ENCODE measurements at regions not wholly inside any gene's neighbourhood (a gene's known extent, or its start where the extent isn't known, plus 50 kb on each side); places are given as distances from the start of the nearest gene placed in this dataset.

DNA sequence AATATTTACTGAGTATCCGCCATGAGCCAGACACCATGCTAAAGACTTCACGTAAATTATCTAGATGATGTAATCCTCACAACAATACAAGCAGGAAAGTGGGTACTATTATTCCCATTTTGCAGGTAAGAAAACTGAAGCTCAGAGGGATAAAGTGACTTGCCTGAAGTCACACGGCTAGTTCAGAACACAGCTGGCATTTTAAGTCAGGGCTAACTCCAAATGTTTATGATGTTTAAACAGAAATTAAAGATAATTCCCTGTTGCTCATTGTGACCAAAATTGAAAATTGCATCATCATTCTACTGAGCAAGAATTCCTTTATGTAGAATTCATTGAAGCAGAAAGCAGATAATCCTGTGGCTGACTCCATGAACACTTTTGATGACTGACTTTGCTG is 71.3 kb upstream of the STXBP5 start:
- Mint-ChIP-seq H3K27ac (no peak overlapping the region), H3K4me1 (no peaks in the 10 kb centered on the region), H3K36me3 (no peaks in the 10 kb centered on the region), H3K4me3 (no peak overlapping the region), H3K27me3 (no peaks in the 10 kb centered on the region), H3K9me3 (ENCODE audit: low read depth) (no peaks in the 10 kb centered on the region)
- DNase-seq (no peak), ATAC-seq (no peak)
- CTCF ChIA-PET: no interaction called here

DNA sequence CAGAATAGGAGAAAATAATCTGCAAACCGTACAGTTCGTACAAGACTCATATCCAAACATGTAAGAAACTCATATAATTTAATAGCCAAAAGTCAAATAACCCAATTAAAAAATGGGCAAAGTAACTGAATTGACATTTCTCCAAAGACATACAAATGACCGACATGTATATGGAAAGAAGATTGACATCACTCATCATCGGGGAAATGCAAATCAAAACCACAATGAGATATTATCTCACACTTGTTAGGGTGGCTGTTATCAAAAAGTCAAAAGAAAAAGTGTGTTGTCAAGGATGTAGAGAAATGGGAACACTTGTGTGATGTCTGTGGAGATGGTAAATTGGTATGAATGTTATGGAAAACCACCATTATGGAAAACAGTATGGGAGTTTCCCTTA is 70.5 kb upstream of the STXBP5 start:
- no peak for ATAC-seq
- H3K27me3 Mint-ChIP-seq: no peaks in the 10 kb centered on the region
- H3K36me3 Mint-ChIP-seq: no peaks in the 10 kb centered on the region
- no peaks in the 10 kb centered on the region for H3K4me1 Mint-ChIP-seq
- no peak overlapping the region for H3K27ac Mint-ChIP-seq
- CTCF ChIA-PET: no interaction called here
- DNase-seq: no peak
- no peaks in the 10 kb centered on the region for H3K9me3 Mint-ChIP-seq (ENCODE audit: low read depth)
- no peak overlapping the region for H3K4me3 Mint-ChIP-seq

DNA sequence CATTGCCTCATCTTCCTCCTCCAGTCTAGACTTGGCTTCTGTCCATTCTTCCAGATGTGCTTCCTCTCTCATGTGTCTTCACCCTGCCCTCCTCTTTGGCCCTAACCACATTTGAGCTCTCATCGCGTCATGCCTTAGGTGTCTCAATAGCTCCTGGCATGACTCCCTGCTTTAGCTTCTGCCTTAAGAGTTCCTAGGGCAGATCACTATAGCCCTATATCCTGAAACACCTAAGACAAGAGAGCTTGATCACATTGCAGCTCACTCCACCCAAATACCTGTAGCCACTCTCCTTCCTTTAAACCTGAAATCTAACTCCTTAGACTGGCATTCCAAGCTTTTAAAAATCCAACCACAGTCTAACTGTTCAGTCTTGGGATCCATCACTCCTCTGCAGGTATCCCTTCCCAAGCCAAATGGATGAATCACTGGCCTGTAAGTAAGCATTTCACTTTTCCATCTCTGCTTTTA is 69.0 kb upstream of the STXBP5 start:
- ATAC-seq (no peak), DNase-seq (no peak)
- H3K27ac Mint-ChIP-seq: no peak overlapping the region
- no peaks in the 10 kb centered on the region for H3K36me3 Mint-ChIP-seq
- H3K9me3 Mint-ChIP-seq (ENCODE audit: low read depth): no peaks in the 10 kb centered on the region
- H3K4me1 Mint-ChIP-seq: no peaks in the 10 kb centered on the region
- CTCF ChIA-PET: no interaction called here
- no peak overlapping the region for H3K4me3 Mint-ChIP-seq
- H3K27me3 Mint-ChIP-seq: no peaks in the 10 kb centered on the region

DNA sequence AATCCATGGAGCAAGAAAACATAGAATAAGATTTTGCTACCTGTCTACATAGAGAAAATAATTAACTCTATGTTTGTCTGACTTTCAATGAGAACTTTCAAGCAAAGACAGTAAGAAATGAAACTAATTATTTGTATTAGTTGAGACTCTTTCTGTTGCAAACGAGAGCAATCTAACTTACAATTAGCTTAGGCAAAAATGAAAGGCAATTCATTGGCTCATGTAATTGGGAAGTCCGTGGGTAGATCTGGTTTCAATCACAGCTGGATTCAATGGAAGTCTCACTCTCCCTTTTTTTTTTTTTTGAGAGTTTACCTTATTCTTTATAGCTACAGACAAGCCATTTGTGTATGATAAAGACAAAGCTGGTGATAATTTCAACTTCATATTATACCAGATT is 68.2 kb upstream of the STXBP5 start:
- H3K4me3 Mint-ChIP-seq: no peak overlapping the region
- CTCF ChIA-PET: no interaction called here

DNA sequence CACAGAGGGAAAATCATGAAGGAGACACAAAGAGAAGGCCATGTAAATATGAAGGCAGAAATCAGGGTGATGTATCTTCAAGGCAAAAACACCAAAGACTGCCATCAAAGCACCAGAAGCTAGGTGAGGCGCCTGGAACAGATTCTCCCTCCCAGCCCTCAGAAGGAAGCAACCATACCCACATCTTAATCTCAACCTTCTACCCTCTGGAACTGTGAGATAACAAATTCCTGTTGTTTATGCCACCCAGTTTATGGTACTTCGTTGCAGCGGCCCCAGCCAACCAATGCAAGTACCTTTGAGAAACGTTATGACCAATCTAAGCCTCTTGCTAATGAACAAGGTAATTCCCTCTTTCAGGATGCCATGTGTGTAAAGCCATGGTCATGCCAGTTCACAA is 66.2 kb upstream of the STXBP5 start:
- CTCF ChIA-PET: no interaction called here
- no peaks in the 10 kb centered on the region for H3K36me3 Mint-ChIP-seq
- no peaks in the 10 kb centered on the region for H3K27me3 Mint-ChIP-seq
- H3K9me3 Mint-ChIP-seq (ENCODE audit: low read depth): no peaks in the 10 kb centered on the region
- ATAC-seq: no peak
- H3K4me3 Mint-ChIP-seq: no peak overlapping the region
- DNase-seq: no peak
- H3K4me1 Mint-ChIP-seq: no peaks in the 10 kb centered on the region
- H3K27ac Mint-ChIP-seq: no peak overlapping the region

More for the DNA sequence above, 68.2 kb upstream of the STXBP5 start:
- no peak overlapping the region for H3K27ac Mint-ChIP-seq
- DNase-seq: no peak
- no peak for ATAC-seq
- no peaks in the 10 kb centered on the region for H3K36me3 Mint-ChIP-seq
- no peaks in the 10 kb centered on the region for H3K27me3 Mint-ChIP-seq
- no peaks in the 10 kb centered on the region for H3K9me3 Mint-ChIP-seq (ENCODE audit: low read depth)
- no peaks in the 10 kb centered on the region for H3K4me1 Mint-ChIP-seq

DNA sequence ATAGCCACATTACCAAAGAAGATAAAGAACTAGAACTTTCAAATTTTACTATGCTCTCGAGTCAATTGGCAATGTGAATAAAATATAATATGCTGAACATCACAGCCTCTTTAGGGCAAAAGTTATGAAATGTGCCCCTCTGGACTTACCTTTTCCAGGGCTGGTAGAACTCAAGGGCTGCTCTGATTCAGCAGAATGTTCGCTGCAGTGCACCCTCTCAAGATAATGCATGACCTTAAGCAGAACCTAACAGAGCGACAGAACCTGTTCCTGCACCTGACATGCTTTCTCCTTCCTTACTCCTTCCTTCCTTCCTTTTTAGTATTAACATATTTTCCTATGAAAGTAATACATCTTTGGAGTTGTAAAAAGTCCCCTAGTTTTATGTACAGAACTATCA is 65.4 kb upstream of the STXBP5 start:
- Mint-ChIP-seq H3K4me3 (no peak overlapping the region), H3K36me3 (no peaks in the 10 kb centered on the region), H3K9me3 (ENCODE audit: low read depth) (no peaks in the 10 kb centered on the region), H3K27me3 (no peaks in the 10 kb centered on the region), H3K4me1 (no peaks in the 10 kb centered on the region), H3K27ac (no peak overlapping the region)
- CTCF ChIA-PET: no interaction called here
- ATAC-seq (no peak), DNase-seq (no peak)

DNA sequence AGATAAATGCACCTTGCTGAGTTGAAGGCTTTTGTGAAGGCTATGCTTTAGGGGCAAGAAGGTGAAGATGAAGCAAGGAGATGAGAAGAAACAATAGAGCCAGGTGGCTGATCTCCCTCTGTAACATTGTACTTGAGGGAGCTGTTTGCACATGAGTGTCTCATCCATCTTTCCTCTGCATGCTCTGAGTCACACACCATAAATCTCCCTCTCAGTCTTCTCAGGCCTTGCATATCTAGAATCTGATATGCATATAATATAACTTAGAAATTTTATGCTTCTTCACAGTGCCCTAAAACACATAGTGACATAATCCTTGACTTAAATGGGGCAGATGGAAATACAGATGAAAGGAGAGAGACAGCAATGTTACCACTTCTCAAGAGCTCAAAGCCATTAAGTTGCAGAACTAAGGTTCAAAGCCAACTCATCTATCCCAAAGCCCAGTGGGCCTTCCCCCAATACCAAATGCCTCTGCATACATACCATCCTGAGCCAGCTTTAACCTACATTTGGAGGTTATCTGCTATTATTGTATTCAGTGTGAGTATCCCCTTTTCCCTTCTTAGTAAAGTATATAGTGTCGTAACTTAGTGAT is 62.4 kb upstream of the STXBP5 start:
- ATAC-seq (no peak), DNase-seq (no peak)
- Mint-ChIP-seq H3K36me3 (no peaks in the 10 kb centered on the region), H3K27me3 (no peaks in the 10 kb centered on the region), H3K9me3 (ENCODE audit: low read depth) (no peaks in the 10 kb centered on the region), H3K27ac (no peak overlapping the region), H3K4me1 (no peaks in the 10 kb centered on the region), H3K4me3 (no peak overlapping the region)
- CTCF ChIA-PET: no interaction called here

DNA sequence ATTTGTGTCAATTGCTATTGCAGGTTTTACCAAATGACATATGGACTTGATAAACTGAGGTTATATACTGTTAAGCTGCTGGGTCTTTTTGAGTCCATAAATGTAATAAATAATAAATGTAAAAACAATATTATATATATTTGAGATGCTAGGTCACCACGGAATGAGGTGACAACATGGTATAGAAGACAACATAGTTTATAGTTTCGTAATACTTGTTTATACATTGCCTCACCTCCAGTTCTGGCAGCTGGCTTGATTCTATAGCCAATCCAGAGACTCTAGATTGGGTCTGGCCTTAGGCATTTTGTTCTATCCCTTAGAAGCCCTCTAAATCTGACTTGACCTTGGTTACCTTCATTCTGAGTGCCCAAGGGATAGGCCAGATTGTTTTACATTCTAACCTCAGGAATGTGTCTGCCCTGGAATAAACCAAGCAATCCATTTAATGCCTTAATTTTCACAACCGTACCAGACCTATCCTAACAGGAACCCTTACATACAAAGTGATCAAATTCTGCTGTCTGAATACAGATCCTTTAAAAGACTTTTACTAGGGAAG is 61.5 kb upstream of the STXBP5 start:
- no peaks in the 10 kb centered on the region for H3K36me3 Mint-ChIP-seq
- H3K9me3 Mint-ChIP-seq (ENCODE audit: low read depth): no peaks in the 10 kb centered on the region
- CTCF ChIA-PET: no interaction called here
- no peak overlapping the region for H3K27ac Mint-ChIP-seq
- no peak overlapping the region for H3K4me3 Mint-ChIP-seq
- ATAC-seq (no peak), DNase-seq (no peak)
- H3K27me3 Mint-ChIP-seq: no peaks in the 10 kb centered on the region
- no peaks in the 10 kb centered on the region for H3K4me1 Mint-ChIP-seq

DNA sequence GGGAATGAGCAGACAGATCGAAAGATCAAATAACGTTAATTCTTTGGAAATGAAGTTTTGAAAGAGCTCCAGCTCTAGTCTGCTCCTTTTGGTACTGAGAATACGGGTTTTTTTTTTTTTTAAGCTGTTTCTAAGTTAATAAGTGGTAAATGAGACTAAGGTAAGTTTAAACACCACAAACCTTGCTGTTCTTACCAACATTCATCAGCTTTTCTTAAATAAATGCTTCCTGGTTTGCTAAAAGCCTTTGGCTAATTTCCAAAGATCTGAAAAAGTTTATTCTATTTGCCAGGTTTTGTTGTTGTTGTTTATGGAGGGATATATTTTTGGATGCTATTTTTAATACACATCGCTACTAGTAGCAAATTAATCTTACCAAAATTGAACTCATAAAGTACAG is 55.1 kb upstream of the STXBP5 start:
- no peak for ATAC-seq
- no peak overlapping the region for H3K27ac Mint-ChIP-seq
- CTCF ChIA-PET: no interaction called here
- H3K36me3 Mint-ChIP-seq: no peaks in the 10 kb centered on the region
- H3K9me3 Mint-ChIP-seq (ENCODE audit: low read depth): no peaks in the 10 kb centered on the region
- no peak for DNase-seq
- no peaks in the 10 kb centered on the region for H3K4me1 Mint-ChIP-seq
- H3K4me3 Mint-ChIP-seq: no peak overlapping the region
- peaks cover 2% of the 10 kb centered on the region for H3K27me3 Mint-ChIP-seq

DNA sequence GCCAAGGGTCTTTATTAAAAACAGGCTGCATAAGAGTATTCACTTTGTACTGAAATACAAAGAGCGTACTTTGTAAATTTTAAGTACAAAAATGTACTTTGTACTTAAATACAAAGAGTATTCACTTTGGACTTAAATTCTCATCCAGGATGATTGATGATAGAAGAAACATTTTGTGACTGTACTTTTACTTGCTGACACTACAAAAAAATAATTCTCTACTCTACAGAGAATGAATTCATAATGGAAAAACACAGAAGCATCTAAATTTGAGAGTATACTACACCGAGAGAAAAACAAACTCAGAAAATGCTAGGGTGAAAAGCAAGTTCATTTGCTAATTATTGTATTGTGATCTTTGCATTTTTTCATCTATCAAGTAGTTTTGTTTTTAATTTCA is 54.4 kb upstream of the STXBP5 start:
- DNase-seq (no peak), ATAC-seq (no peak)
- Mint-ChIP-seq H3K4me1 (no peaks in the 10 kb centered on the region), H3K27me3 (peaks cover 2% of the 10 kb centered on the region), H3K9me3 (ENCODE audit: low read depth) (no peaks in the 10 kb centered on the region), H3K27ac (no peak overlapping the region), H3K36me3 (no peaks in the 10 kb centered on the region), H3K4me3 (no peak overlapping the region)
- CTCF ChIA-PET: no interaction called here

DNA sequence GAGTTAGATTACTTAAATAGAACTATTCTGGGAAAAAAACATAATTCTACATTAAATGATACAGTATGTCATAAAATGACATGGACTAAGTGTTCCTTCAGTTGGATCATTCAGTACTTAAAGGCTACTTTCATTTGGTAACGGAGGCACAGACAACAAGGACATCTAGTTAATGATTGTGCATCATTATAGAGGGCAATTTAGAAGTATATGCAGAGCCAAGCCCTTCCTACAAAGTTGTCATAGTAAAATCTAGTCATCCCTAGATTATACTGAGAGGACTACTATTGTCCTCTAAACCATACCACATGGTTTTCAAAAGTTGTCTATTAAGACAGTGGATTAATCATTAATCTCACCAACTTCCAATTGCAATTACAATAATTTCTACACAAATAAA is 53.9 kb upstream of the STXBP5 start:
- no peak overlapping the region for H3K27ac Mint-ChIP-seq
- no peak for DNase-seq
- CTCF ChIA-PET: no interaction called here
- ATAC-seq: no peak
- H3K4me1 Mint-ChIP-seq: no peaks in the 10 kb centered on the region
- no peaks in the 10 kb centered on the region for H3K9me3 Mint-ChIP-seq (ENCODE audit: low read depth)
- no peaks in the 10 kb centered on the region for H3K36me3 Mint-ChIP-seq
- H3K27me3 Mint-ChIP-seq: peaks cover 2% of the 10 kb centered on the region
- no peak overlapping the region for H3K4me3 Mint-ChIP-seq
